SIG-M5 (cell line): ENCODE measurements at regions not wholly inside any gene's neighbourhood (a gene's known extent, or its start where the extent isn't known, plus 50 kb on each side); places are given as distances from the start of the nearest gene placed in this dataset.

Source experiments
- DNase-seq: peaks from one replicate; lab custom pipeline; 2025; lab: John Stamatoyannopoulos, UW

DNA sequence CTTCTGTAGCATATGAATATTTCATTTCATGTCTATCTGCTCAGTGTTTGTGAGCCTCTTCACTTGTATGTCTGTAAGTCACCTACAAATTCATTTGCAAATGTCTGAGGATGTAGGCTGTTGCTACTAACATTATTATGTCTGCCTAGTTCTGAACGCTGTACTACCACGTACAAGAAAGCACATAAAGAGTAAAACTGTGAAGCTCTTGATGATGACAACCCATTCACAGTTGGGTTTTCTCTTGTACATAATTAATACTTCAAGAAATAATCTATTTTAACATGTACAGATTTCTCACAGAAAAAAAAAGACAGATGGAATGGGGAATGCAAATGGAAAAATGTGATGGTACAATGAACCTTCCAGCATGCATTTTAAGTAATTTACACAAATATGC lies 64.3 kb upstream of the CPNE8 start:
- no peak for DNase-seq

DNA sequence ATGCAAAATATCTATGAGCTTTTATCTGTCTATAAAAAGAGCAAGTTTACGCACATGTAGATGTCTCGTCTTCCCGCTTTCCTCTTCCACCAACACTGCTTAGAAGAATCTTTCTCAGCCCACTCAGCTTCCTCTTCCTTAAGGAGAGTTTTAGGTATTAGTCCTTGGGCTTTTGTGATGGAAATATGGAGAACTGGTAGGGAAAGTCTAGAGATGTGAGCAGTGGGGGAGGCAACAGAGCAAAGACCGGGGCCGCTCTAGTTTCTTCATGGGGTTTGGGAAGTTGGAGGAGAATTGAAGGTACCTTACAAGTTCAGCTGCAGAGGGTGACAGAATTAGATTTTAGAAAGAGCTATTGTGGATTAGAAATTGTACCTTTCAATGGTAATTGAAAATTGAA lies 56.3 kb upstream of the CPNE8 start:
- no peak for DNase-seq

DNA sequence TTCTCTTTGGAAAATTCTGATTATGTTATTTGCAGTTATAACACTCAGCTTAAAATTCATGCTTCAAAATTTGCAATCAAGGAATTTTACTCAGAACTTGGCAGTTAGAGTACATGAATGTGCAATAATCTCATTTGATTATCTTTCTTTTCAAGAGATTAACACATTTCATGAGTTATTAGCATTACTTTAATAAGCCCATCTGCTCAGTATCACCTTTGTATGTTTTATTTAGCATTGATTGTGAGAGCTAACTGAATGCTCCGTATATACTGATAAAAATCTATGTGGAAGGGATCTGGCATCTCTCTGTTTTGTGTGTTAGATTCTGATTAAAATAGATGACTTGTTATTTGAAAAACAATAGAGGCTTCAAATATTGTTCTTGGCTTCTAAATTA lies 55.6 kb upstream of the CPNE8 start:
- no peak for DNase-seq

DNA sequence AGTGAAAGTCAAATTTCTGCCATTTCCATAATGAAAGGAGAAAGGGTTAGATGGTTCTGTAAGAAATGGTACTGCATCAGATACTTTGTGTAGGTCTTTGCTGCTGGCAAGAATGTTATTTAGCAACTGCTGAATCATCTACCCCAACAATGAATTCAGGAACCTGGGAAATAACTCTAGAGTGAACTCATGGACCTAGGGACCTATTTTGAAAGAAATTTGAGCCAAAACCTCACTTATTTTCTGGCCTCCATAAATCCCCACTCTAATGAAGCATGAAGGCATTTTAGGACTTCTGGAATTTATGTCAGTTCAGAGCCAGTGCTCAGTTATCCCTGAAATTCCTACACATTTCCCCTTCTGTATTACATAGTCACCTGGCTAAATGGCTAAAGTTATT lies 50.9 kb upstream of the CPNE8 start:
- no peak for DNase-seq
